ENCODE measurements at regions not wholly inside any gene's neighbourhood (a gene's known extent, or its start where the extent isn't known, plus 50 kb on each side); places are given as distances from the start of the nearest gene placed in this dataset.

- intact Hi-C loops (cut with DNase I, micrococcal nuclease): no loop called here
- ATAC-seq (ENCODE audit: poor library complexity) (no peak), DNase-seq (no peak)
- no peaks in the 10 kb centered on the region for H3K36me3 ChIP-seq (ENCODE audit: insufficient read depth, low read length)
- no peaks in the 10 kb centered on the region for H3K27me3 Mint-ChIP-seq
- H3K4me3 Mint-ChIP-seq: no peak overlapping the region
- no peak overlapping the region for H3K4me3 ChIP-seq (ENCODE audit: low read length)
- no peak for TF ChIP-seq CTCF (IDR thresholded peaks at IDR 0.05)
- no peak overlapping the region for H3K27ac Mint-ChIP-seq
- no peaks in the 10 kb centered on the region for H3K9me3 ChIP-seq (ENCODE audit: control insufficient read depth in 1 of 2, insufficient read depth in 1 of 2, low read length in 2 of 2)
- POLR2A ChIA-PET: no interaction called here
- no peaks in the 10 kb centered on the region for H3K9me3 Mint-ChIP-seq
- H3K4me1 Mint-ChIP-seq (ENCODE audit: low read depth): no peaks in the 10 kb centered on the region
- no peaks in the 10 kb centered on the region for H3K4me1 ChIP-seq (ENCODE audit: insufficient read depth, low read length)
- CTCF ChIA-PET: no interaction called here
- no peaks in the 10 kb centered on the region for H3K27me3 ChIP-seq (ENCODE audit: control insufficient read depth in 1 of 2, insufficient read depth in 2 of 2, low read length in 2 of 2)
- no peaks in the 10 kb centered on the region for H3K36me3 Mint-ChIP-seq (ENCODE audit: low read depth)
- H3K27ac ChIP-seq (ENCODE audit: low read depth in 1 of 2, low read length in 2 of 2): no peak overlapping the region
Measured at GRCh38 chr3:173267716-173268115, 126.7 kb upstream of the SPATA16 start.

GRCh38 chr3:173266441-173266840 lies 125.4 kb upstream of the SPATA16 start:
- H3K4me3 Mint-ChIP-seq: no peak overlapping the region
- H3K4me1 Mint-ChIP-seq (ENCODE audit: low read depth): no peaks in the 10 kb centered on the region
- H3K9me3 ChIP-seq (ENCODE audit: control insufficient read depth in 1 of 2, insufficient read depth in 1 of 2, low read length in 2 of 2): no peaks in the 10 kb centered on the region
- no peaks in the 10 kb centered on the region for H3K27me3 ChIP-seq (ENCODE audit: control insufficient read depth in 1 of 2, insufficient read depth in 2 of 2, low read length in 2 of 2)
- H3K36me3 Mint-ChIP-seq (ENCODE audit: low read depth): no peaks in the 10 kb centered on the region
- POLR2A ChIA-PET: no interaction called here
- CTCF ChIA-PET: no interaction called here
- no peak overlapping the region for H3K27ac Mint-ChIP-seq
- H3K27ac ChIP-seq (ENCODE audit: low read depth in 1 of 2, low read length in 2 of 2): no peak overlapping the region
- no peaks in the 10 kb centered on the region for H3K9me3 Mint-ChIP-seq
- no peaks in the 10 kb centered on the region for H3K4me1 ChIP-seq (ENCODE audit: insufficient read depth, low read length)
- no peak overlapping the region for H3K4me3 ChIP-seq (ENCODE audit: low read length)
- intact Hi-C loops (cut with DNase I, micrococcal nuclease): no loop called here
- H3K27me3 Mint-ChIP-seq: no peaks in the 10 kb centered on the region
- no peak for TF ChIP-seq CTCF (IDR thresholded peaks at IDR 0.05)
- no peaks in the 10 kb centered on the region for H3K36me3 ChIP-seq (ENCODE audit: insufficient read depth, low read length)
- no peak for ATAC-seq (ENCODE audit: poor library complexity)
- no peak for DNase-seq

- intact Hi-C loops (cut with DNase I, micrococcal nuclease): no loop called here
- Histone ChIP-seq H3K27ac (ENCODE audit: low read depth in 1 of 2, low read length in 2 of 2) (no peak overlapping the region), H3K27me3 (ENCODE audit: control insufficient read depth in 1 of 2, insufficient read depth in 2 of 2, low read length in 2 of 2) (no peaks in the 10 kb centered on the region), H3K4me3 (ENCODE audit: low read length) (no peak overlapping the region), H3K9me3 (ENCODE audit: control insufficient read depth in 1 of 2, insufficient read depth in 1 of 2, low read length in 2 of 2) (no peaks in the 10 kb centered on the region), H3K4me1 (ENCODE audit: insufficient read depth, low read length) (no peaks in the 10 kb centered on the region), H3K36me3 (ENCODE audit: insufficient read depth, low read length) (no peaks in the 10 kb centered on the region)
- ATAC-seq (ENCODE audit: poor library complexity) (no peak), DNase-seq (no peak)
- CTCF ChIA-PET: no interaction called here
- no peak for TF ChIP-seq CTCF (IDR thresholded peaks at IDR 0.05)
- no peak overlapping the region for H3K4me3 Mint-ChIP-seq
- no peaks in the 10 kb centered on the region for H3K4me1 Mint-ChIP-seq (ENCODE audit: low read depth)
- no peaks in the 10 kb centered on the region for H3K36me3 Mint-ChIP-seq (ENCODE audit: low read depth)
- no peaks in the 10 kb centered on the region for H3K27me3 Mint-ChIP-seq
- peaks cover 3% of the 10 kb centered on the region for H3K9me3 Mint-ChIP-seq
- no peak overlapping the region for H3K27ac Mint-ChIP-seq
- POLR2A ChIA-PET: no interaction called here
Measured at GRCh38 chr3:173258697-173259096, 117.7 kb upstream of the SPATA16 start.
